AG09319 (cell line): ENCODE measurements at regions not wholly inside any gene's neighbourhood (a gene's known extent, or its start where the extent isn't known, plus 50 kb on each side); places are given as distances from the start of the nearest gene placed in this dataset.

Experiments
- DNase-seq: peaks from one replicate; pipeline ENCODE4 v3.0.0-alpha.2; 2010; ENCODE audit warnings: low read depth; ENCODE audit errors: extremely low read depth
- CTCF ChIP-seq: IDR thresholded peaks from 2 replicates; pipeline ENCODE4 v1.5.1; 2011; ENCODE audit warnings: low read depth, mild to moderate bottlenecking, inconsistent platforms, low read length, moderate library complexity

GRCh38 chr10:20474064-20474463, 423.0 kb downstream of the NEBL start:
- no peak for DNase-seq
- no peak for TF ChIP-seq CTCF

GRCh38 chr10:20473023-20473760, 423.9 kb downstream of the NEBL start:
- TF ChIP-seq CTCF = no peak
- no peak for DNase-seq

- DNase-seq = no peak
- TF ChIP-seq CTCF = no peak
Observed at GRCh38 chr10:20466731-20467130, 430.4 kb downstream of the NEBL start.

GRCh38 chr10:20457649-20458048, 439.5 kb downstream of the NEBL start:
- no peak for TF ChIP-seq CTCF

GRCh38 chr10:20455774-20456173, 441.3 kb downstream of the NEBL start:
- no peak for TF ChIP-seq CTCF
- DNase-seq = no peak

More at GRCh38 chr10:20457649-20458048, 439.5 kb downstream of the NEBL start:
- DNase-seq = no peak

GRCh38 chr10:20454331-20454730, 442.8 kb downstream of the NEBL start:
- no peak for TF ChIP-seq CTCF
- DNase-seq = no peak

- no peak for DNase-seq
- TF ChIP-seq CTCF = no peak
Observed at GRCh38 chr10:20446561-20447193, 450.4 kb downstream of the NEBL start.
